ENCODE measurements at regions not wholly inside any gene's neighbourhood (a gene's known extent, or its start where the extent isn't known, plus 50 kb on each side); places are given as distances from the start of the nearest gene placed in this dataset.
A peak's percentile ranks its signal among the peaks of the same experiment; 100 is the strongest.

DNA sequence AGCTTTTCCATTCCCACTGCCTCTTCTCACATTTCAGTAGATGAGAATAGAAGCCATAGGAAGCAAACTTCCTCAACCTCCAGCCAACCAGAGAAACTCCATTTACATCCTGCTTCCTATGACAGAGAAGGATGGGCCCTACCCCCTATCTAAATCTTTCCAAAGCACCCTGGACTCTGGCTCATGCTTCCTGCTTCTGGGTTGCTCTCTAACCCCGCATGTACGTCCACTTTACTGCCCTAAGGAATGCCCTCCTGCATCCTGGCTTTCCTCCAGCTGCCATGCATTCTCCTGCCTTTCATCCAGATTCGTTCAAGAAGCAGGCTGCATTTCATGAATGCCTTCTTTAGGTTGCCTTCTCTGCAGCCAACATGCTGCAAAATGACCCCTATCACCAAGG lies 91.9 kb downstream of the FAM217A start:
- H3K36me3 ChIP-seq, result peaks cover 0 to 6% (median 0%) of the 10 kb centered on the region in 6 donors
- no peak overlapping the region for H3K27ac ChIP-seq
- no peaks in the 10 kb centered on the region for H3K27me3 ChIP-seq (replicated peaks in 1 of 7)
- TF ChIP-seq, protein P1, sequence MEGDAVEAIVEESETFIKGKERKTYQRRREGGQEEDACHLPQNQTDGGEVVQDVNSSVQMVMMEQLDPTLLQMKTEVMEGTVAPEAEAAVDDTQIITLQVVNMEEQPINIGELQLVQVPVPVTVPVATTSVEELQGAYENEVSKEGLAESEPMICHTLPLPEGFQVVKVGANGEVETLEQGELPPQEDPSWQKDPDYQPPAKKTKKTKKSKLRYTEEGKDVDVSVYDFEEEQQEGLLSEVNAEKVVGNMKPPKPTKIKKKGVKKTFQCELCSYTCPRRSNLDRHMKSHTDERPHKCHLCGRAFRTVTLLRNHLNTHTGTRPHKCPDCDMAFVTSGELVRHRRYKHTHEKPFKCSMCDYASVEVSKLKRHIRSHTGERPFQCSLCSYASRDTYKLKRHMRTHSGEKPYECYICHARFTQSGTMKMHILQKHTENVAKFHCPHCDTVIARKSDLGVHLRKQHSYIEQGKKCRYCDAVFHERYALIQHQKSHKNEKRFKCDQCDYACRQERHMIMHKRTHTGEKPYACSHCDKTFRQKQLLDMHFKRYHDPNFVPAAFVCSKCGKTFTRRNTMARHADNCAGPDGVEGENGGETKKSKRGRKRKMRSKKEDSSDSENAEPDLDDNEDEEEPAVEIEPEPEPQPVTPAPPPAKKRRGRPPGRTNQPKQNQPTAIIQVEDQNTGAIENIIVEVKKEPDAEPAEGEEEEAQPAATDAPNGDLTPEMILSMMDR (IDR thresholded peaks at IDR 0.05 in 8 of 11, conservative IDR thresholded peaks at IDR 0.05 in 3 of 11), result no peak
- no peak for TF ChIP-seq POLR2AphosphoS5 (IDR thresholded peaks at IDR 0.05)
- no peak for TF ChIP-seq POLR2A (IDR thresholded peaks at IDR 0.05)
- WGBS, 5 donors, result 65 to 80% (median 68%) methylated on average over 3 of the region's 3 CpGs
- intact Hi-C loops (cut with DNase I; ENCODE audit: low total_unique reads), result no loop called here
- H3K4me3 ChIP-seq, result no peak overlapping the region
- peaks cover 0 to 2% (median 0%) of the 10 kb centered on the region in 8 donors for H3K9me3 ChIP-seq
- DNase-seq, result no peak
- H3K4me1 ChIP-seq, result peaks cover 4 to 13% (median 10%) of the 10 kb centered on the region in 6 donors

DNA sequence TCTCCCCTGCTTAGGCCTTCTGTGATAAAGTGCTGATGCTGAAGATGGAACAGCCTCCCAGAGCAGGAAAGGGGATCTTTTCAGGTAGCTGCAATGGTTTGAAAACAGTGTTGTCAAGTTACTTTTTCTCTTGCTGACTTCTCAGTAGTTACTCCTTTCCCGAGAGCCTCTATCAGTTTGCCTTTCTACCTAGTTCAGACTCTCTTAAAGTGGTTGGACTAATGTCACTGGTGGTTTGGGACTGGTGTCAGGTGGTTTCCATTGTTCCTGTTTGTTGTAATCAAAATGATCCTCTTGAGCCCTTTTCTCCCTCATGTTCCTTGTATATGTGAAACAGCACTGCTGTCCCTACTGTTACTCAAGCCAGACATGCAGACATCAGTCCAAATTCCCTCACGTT lies 91.4 kb downstream of the FAM217A start:
- intact Hi-C loops (cut with DNase I; ENCODE audit: low total_unique reads), result no loop called here
- TF ChIP-seq, protein P1 (IDR thresholded peaks at IDR 0.05 in 8 of 11, conservative IDR thresholded peaks at IDR 0.05 in 3 of 11), result no peak
- no peaks in the 10 kb centered on the region for H3K9me3 ChIP-seq
- H3K27ac ChIP-seq, result no peak overlapping the region
- peaks cover 0 to under 1% (median 0%) of the 10 kb centered on the region in 6 donors for H3K36me3 ChIP-seq
- H3K4me3 ChIP-seq, result no peak overlapping the region
- no peak for DNase-seq
- peaks cover 4 to 13% (median 10%) of the 10 kb centered on the region in 6 donors for H3K4me1 ChIP-seq
- H3K27me3 ChIP-seq (replicated peaks in 1 of 7), result no peaks in the 10 kb centered on the region
- WGBS, 5 donors, result 78 to 88% (median 83%) methylated on average over 2 of the region's 2 CpGs

DNA sequence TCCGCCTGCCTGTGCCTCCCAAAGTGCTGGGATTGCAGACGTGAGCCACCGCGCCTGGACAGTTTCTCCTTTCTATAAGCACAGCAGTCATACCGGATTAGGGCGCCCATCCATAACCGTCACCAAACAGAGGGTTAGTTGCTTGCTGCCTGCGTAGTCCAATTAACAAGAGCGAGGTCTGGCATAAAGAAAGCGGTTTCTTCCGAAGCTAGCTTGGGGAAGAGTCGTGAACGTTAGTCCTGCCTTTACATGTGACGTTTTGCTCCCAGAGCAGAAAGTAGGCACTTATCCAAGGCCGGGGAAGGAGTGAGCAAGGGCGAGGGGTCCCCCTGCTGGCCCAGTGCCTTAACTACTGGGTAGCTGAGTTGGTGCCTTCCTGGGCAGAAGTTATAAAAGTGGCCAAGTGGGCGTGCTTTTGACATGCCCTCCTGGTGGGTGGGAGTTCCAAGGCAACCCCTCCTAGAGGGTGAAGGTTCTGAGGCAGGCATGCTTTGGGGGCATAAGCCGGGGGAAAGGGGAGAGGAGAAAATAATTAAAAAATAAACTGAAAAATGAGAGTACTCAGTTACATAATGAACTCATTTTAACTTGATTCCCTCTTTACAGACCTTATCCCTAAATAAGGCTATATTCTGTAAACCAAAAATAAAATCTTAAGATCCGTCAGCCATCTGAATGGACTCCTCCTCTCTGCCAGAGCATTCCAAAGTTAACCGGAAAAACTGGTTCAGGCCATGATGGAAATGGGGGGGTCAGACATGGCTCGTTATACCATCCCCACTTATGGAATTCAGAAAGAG lies 88.0 kb downstream of the FAM217A start:
- WGBS, 5 donors, result 30 to 45% (median 33%) methylated on average over 21 of the region's 21 CpGs
- Histone ChIP-seq H3K4me3 (peak overlapping the region in 6 of 8 donors; percentile 4 to 59 (median 22)), H3K9me3 (no peaks in the 10 kb centered on the region), H3K4me1 (peaks cover 4 to 13% (median 10%) of the 10 kb centered on the region in 6 donors), H3K27ac (peak overlapping the region in 6 of 8 donors; percentile 51 to 76 (median 66)), H3K27me3 (replicated peaks in 1 of 7) (no peaks in the 10 kb centered on the region), H3K36me3 (no peaks in the 10 kb centered on the region)
- intact Hi-C loops (cut with DNase I; ENCODE audit: low total_unique reads), result loop anchor here (5.0 kb wide), 1 partner anchor 249 kb away; no protein-coding TSS in a partner anchor
- TF ChIP-seq POLR2AphosphoS5 (IDR thresholded peaks at IDR 0.05), result peak in 2 of 3 donors; percentile 51 to 65
- TF ChIP-seq POLR2A (IDR thresholded peaks at IDR 0.05), result no peak
- TF ChIP-seq, protein P1 (IDR thresholded peaks at IDR 0.05 in 8 of 11, conservative IDR thresholded peaks at IDR 0.05 in 3 of 11), result peak; percentile 54 to 90 (median 83)
- peak; percentile 90 for DNase-seq

DNA sequence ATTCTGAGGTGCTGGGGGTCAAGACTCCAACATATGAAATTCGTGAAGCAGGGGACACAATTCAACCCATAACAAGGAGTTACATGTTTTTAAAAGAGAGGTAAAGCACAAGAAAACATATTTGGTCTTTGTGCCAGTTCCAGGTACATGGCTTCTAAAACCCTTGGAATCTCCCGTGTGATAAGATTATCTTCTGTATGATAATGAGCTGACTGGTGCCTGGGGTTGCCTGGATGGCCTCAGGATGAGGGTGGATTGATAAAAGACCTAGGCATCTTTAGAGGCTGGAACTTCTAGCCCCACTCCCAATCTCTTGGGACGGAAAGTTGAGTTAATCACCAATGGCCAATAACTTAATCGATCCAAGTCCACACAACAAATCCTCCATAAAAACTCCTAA lies 87.0 kb downstream of the FAM217A start:
- intact Hi-C loops (cut with DNase I; ENCODE audit: low total_unique reads), result loop anchor here (5.0 kb wide), 1 partner anchor 250 kb away; no protein-coding TSS in a partner anchor

More for the DNA sequence above, 87.0 kb downstream of the FAM217A start:
- TF ChIP-seq POLR2AphosphoS5 (IDR thresholded peaks at IDR 0.05) (no peak), POLR2A (IDR thresholded peaks at IDR 0.05) (no peak)
- TF ChIP-seq, protein P1 (IDR thresholded peaks at IDR 0.05 in 8 of 11, conservative IDR thresholded peaks at IDR 0.05 in 3 of 11), result no peak
- Histone ChIP-seq H3K9me3 (no peaks in the 10 kb centered on the region), H3K27me3 (replicated peaks in 1 of 7) (no peaks in the 10 kb centered on the region), H3K4me3 (no peak overlapping the region), H3K36me3 (no peaks in the 10 kb centered on the region), H3K4me1 (peaks cover 4 to 13% (median 8%) of the 10 kb centered on the region in 6 donors), H3K27ac (no peak overlapping the region)
- 85 to 96% (median 93%) methylated on average over 4 of the region's 4 CpGs for WGBS, 5 donors
- no peak for DNase-seq
